OCI-LY3 (cell line): ENCODE measurements at regions not wholly inside any gene's neighbourhood (a gene's known extent, or its start where the extent isn't known, plus 50 kb on each side); places are given as distances from the start of the nearest gene placed in this dataset.

Experiments used
- H2AFZ ChIP-seq: fragments of 200-600, 300-600 bp; shearing (Covaris generic); 2 replicates; pipeline ENCODE4 v1.6.0; 2014; ENCODE audit warnings: antibody characterized with exemption, low read depth, low read length
- H3K27ac ChIP-seq: fragments of 200-600, 300-600 bp; sonication (generic); 2 replicates; pipeline ENCODE4 v1.5.1; 2014; ENCODE audit warnings: mild to moderate bottlenecking, low read length, moderate library complexity, mixed read lengths
- H3K27me3 ChIP-seq: fragments of 200-600, 300-600 bp; sonication (generic); 2 replicates; pipeline ENCODE4 v1.6.1; 2014; ENCODE audit warnings: low read depth, low read length, mixed read lengths
- H3K36me3 ChIP-seq: fragments of 200-600, 300-600 bp; sonication (generic); replicated peaks from 2 replicates; pipeline ENCODE3; 2014; ENCODE audit warnings: low read depth, low read length, mixed read lengths
- H3K4me1 ChIP-seq: fragments of 300-600, 200-600 bp; sonication (generic); 2 replicates; pipeline ENCODE4 v1.6.1; 2014; ENCODE audit warnings: low read length, mixed read lengths
- H3K4me2 ChIP-seq: fragments of 200-600, 300-600 bp; sonication (generic); 2 replicates; pipeline ENCODE4 v1.6.1; 2014; ENCODE audit warnings: low read length, mixed read lengths
- H3K4me3 ChIP-seq: fragments of 300-600, 200-600 bp; sonication (generic); 2 replicates; pipeline ENCODE4 v1.5.1; 2014; ENCODE audit warnings: antibody characterized with exemption, mild to moderate bottlenecking, low read length, moderate library complexity
- H3K79me2 ChIP-seq: fragments of 300-600, 200-600 bp; shearing (Covaris generic); 2 replicates; pipeline ENCODE4 v1.6.1; 2014; ENCODE audit warnings: mild to moderate bottlenecking, low read length, mixed read lengths
- H3K9ac ChIP-seq: fragments of 300-600, 200-600 bp; shearing (Covaris generic); 2 replicates; pipeline ENCODE4 v1.6.0; 2014; ENCODE audit warnings: mild to moderate bottlenecking, low read length, moderate library complexity
- H3K9me3 ChIP-seq: fragments of 200-600, 300-600 bp; shearing (Covaris generic); 2 replicates; pipeline ENCODE4 v1.6.1; 2014; ENCODE audit warnings: low read length, mixed read lengths; ENCODE audit not compliant: insufficient read depth
- H4K20me1 ChIP-seq: fragments of 200-600, 300-600 bp; sonication (generic); 2 replicates; pipeline ENCODE4 v1.6.1; 2016; ENCODE audit warnings: low read length, mixed read lengths; ENCODE audit not compliant: insufficient read depth
- EZH2phosphoT487 ChIP-seq: fragments of 200-600 bp; shearing (Covaris generic); IDR thresholded peaks from 2 replicates; pipeline ENCODE4 v1.6.1; 2018; ENCODE audit warnings: antibody characterized with exemption, mixed run types, low read depth
- TF ChIP-seq, protein P1 (sequence below): fragments of 200-600, 300-600 bp; sonication (generic); IDR thresholded peaks from 2 replicates; pipeline ENCODE4 v1.5.1; 2014; ENCODE audit warnings: antibody characterized with exemption, low read length, low read depth

DNA sequence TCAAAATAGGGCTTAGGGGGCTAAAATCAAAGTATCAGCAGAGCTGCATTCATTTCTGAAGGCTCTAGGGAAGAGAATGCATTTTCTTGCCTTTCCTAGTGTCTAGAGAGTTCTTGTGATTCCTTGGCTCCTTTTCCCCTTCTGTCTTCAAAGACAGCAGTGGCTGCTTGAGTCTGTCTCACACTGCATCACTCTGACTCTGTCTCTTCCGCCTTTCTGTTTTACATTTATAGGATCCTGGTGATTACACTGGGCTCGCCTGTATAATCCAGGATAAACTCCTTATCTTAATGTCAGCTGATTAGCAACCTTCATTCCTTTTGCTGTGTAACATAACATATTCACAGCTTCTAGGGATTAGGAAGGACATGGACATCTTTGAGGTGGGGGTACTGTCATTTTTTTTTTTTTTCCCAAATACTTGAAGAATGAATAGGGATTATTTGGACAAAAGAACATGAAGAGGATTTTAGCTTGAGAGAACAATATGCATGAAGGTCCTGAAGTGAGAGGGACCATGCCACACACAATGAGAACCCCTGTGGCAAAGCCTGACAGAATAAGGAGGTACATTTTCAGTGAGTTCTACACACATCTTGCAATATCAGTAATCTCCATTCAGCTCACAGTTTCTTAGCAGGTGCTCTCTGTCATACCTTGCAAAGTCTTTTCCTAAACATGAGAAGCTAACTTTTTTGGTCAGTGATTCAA, 267.6 kb downstream of the FAM170A start:
- Histone ChIP-seq H3K27me3 (no peaks in the 10 kb centered on the region), H3K36me3 (no peaks in the 10 kb centered on the region), H3K4me2 (no peak overlapping the region), H3K27ac (no peak overlapping the region), H3K4me1 (no peaks in the 10 kb centered on the region), H3K79me2 (no peaks in the 10 kb centered on the region), H3K9ac (no peak overlapping the region), H3K9me3 (no peaks in the 10 kb centered on the region), H3K4me3 (no peak overlapping the region), H4K20me1 (no peaks in the 10 kb centered on the region), H2AFZ (no peak overlapping the region)
- TF ChIP-seq EZH2phosphoT487: no peak
- TF ChIP-seq, protein P1, sequence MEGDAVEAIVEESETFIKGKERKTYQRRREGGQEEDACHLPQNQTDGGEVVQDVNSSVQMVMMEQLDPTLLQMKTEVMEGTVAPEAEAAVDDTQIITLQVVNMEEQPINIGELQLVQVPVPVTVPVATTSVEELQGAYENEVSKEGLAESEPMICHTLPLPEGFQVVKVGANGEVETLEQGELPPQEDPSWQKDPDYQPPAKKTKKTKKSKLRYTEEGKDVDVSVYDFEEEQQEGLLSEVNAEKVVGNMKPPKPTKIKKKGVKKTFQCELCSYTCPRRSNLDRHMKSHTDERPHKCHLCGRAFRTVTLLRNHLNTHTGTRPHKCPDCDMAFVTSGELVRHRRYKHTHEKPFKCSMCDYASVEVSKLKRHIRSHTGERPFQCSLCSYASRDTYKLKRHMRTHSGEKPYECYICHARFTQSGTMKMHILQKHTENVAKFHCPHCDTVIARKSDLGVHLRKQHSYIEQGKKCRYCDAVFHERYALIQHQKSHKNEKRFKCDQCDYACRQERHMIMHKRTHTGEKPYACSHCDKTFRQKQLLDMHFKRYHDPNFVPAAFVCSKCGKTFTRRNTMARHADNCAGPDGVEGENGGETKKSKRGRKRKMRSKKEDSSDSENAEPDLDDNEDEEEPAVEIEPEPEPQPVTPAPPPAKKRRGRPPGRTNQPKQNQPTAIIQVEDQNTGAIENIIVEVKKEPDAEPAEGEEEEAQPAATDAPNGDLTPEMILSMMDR: no peak

DNA sequence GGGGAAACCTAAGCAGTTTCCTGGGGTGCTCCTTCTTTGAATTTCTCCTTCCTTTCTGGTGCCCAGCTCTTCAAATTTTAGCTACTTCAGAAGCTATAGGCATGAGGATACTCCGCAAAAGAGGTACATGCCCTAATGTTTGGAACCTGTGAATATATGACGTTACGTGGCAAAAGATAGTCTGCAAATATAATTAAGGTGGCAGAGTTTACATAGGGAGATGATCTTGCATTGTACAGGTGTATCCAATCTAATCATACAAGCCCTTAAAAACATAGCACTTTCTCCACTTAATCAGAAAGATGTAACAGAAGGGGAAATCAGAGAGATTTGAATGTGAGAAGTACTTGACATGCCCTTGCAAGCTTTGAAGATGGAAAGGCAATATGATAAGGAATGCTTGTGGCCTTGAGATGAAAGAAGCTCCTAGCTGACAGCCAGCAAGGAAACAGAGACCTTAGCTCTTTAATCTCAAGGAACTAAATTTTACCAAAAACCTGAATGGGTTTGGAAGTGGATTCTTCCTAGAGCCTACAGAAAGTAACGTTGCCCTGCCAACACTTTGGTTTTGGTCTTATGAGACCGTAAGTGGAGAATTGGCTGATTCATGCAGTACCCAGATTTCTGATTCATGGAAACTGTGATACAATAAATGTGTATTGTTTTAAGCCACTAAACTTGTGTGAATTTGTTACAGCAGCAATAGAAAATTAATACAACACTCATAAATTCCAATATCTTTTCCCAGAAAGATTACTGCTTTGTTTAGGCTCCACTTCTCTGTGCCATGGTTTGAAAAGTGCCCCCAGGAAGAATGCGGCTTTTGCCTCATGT, 268.4 kb downstream of the FAM170A start:
- Histone ChIP-seq H3K36me3 (no peaks in the 10 kb centered on the region), H3K79me2 (no peaks in the 10 kb centered on the region), H3K4me2 (no peak overlapping the region), H3K4me3 (no peak overlapping the region), H2AFZ (no peak overlapping the region), H3K27ac (no peak overlapping the region), H4K20me1 (no peaks in the 10 kb centered on the region), H3K9ac (no peak overlapping the region), H3K4me1 (no peaks in the 10 kb centered on the region), H3K27me3 (no peaks in the 10 kb centered on the region), H3K9me3 (no peaks in the 10 kb centered on the region)
- no peak for TF ChIP-seq EZH2phosphoT487
- TF ChIP-seq, protein P1: no peak

DNA sequence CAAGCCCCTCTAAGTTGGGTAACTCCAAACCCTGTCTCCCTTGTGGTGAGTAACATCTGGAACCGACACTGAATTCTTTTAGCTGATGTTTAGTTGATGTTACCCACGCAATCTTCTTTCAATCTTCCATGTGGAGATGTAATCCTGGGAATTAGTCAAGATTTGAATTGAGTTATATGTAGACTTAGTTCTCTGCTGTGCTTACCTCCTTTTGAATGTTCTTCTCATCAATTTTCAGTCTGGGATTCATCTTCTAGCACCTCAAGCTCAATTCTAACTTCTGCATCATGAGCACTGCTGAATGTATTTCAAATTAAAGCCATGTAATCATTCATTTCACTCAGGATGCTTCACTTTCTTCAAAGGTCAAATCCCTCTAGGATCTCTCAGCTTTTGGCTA, 270.6 kb downstream of the FAM170A start:
- H3K9ac ChIP-seq: no peak overlapping the region
- H3K9me3 ChIP-seq: no peaks in the 10 kb centered on the region
- TF ChIP-seq EZH2phosphoT487: no peak
- TF ChIP-seq, protein P1: no peak
- H3K36me3 ChIP-seq: no peaks in the 10 kb centered on the region
- no peaks in the 10 kb centered on the region for H3K4me1 ChIP-seq
- H3K4me3 ChIP-seq: no peak overlapping the region
- no peaks in the 10 kb centered on the region for H4K20me1 ChIP-seq
- H3K27ac ChIP-seq: no peak overlapping the region
- no peak overlapping the region for H3K4me2 ChIP-seq
- no peaks in the 10 kb centered on the region for H3K27me3 ChIP-seq
- H3K79me2 ChIP-seq: no peaks in the 10 kb centered on the region
- no peak overlapping the region for H2AFZ ChIP-seq

DNA sequence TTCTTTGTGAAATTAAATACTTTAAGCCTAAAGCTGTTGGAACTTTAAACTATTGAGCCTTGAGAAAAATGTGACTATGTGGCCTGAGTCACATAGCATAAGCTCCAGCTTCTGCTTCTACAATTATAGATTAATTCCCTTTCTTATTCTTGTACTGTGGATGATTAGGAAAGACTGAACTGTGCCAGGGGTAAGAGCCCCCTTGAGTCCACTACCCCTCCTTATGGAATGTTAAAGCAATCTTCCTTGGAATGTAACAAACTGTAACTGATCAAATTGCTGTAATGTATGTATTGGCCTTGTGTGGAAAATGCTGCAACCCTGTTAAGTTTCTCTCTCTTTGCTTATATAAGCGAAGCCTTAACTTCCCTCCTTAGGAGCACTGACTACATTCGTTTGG, 273.2 kb downstream of the FAM170A start:
- no peak overlapping the region for H3K4me2 ChIP-seq
- TF ChIP-seq, protein P1: no peak
- TF ChIP-seq EZH2phosphoT487: no peak

More for the DNA sequence above, 273.2 kb downstream of the FAM170A start:
- H3K36me3 ChIP-seq: no peaks in the 10 kb centered on the region
- H3K4me1 ChIP-seq: no peaks in the 10 kb centered on the region
- no peaks in the 10 kb centered on the region for H3K27me3 ChIP-seq
- H3K79me2 ChIP-seq: no peaks in the 10 kb centered on the region
- no peaks in the 10 kb centered on the region for H3K9me3 ChIP-seq
- H3K9ac ChIP-seq: no peak overlapping the region
- no peak overlapping the region for H2AFZ ChIP-seq
- H3K4me3 ChIP-seq: no peak overlapping the region
- H4K20me1 ChIP-seq: no peaks in the 10 kb centered on the region
- H3K27ac ChIP-seq: no peak overlapping the region
